ENCODE measurements at regions not wholly inside any gene's neighbourhood (a gene's known extent, or its start where the extent isn't known, plus 50 kb on each side); places are given as distances from the start of the nearest gene placed in this dataset.

DNA sequence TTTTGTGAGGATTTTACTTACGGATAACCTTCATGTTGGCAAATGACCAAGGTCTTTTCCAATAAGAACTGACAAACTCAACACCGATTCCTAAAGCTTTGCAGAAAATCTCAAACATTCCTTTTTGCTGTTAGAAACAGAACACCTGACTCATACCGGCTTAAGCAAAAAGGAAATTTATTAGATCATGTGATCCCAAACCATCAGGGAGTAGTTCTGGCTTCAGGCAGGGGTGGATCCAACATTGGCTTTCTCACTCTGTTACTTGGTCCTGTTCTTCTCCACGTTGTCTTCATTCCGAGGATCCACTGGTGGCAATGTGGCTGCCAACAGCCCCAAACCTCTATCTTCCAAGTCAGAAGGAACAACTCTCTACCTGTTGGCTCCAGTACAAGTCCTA is 95.9 kb upstream of the PMEPA1 start:
- no peaks in the 10 kb centered on the region for H4K20me1 ChIP-seq (replicated peaks; ENCODE audit: control insufficient read depth, extremely low read depth, insufficient read depth, low read length)
- no peak overlapping the region for H3K4me2 ChIP-seq (ENCODE audit: insufficient read depth, low read length)
- no TSS peak for BruUV-seq (replicated peaks)
- DNase-seq (ENCODE audit: low read depth, low spot score) (no peak), FAIRE-seq (no peak)
- no peak overlapping the region for H3K9ac ChIP-seq (replicated peaks; ENCODE audit: extremely low read depth, insufficient read depth, low read length)
- TF ChIP-seq POLR2AphosphoS5 (IDR thresholded peaks at IDR 0.05; ENCODE audit: insufficient read depth, low read depth, low read length) (no peak), FOS (IDR thresholded peaks at IDR 0.05; ENCODE audit: borderline replicate concordance, insufficient read depth, low read length) (no peak), EZH2 (IDR thresholded peaks at IDR 0.05; ENCODE audit: borderline replicate concordance, low read depth, low read length, severe bottlenecking) (no peak), GATA2 (IDR thresholded peaks at IDR 0.05; ENCODE audit: insufficient read depth, insufficient read length, low read depth, low read length) (no peak)
- TF ChIP-seq, protein P1, sequence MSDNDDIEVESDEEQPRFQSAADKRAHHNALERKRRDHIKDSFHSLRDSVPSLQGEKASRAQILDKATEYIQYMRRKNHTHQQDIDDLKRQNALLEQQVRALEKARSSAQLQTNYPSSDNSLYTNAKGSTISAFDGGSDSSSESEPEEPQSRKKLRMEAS (IDR thresholded peaks at IDR 0.05; ENCODE audit: insufficient read depth, insufficient read length) = no peak
- TF ChIP-seq, protein P2, sequence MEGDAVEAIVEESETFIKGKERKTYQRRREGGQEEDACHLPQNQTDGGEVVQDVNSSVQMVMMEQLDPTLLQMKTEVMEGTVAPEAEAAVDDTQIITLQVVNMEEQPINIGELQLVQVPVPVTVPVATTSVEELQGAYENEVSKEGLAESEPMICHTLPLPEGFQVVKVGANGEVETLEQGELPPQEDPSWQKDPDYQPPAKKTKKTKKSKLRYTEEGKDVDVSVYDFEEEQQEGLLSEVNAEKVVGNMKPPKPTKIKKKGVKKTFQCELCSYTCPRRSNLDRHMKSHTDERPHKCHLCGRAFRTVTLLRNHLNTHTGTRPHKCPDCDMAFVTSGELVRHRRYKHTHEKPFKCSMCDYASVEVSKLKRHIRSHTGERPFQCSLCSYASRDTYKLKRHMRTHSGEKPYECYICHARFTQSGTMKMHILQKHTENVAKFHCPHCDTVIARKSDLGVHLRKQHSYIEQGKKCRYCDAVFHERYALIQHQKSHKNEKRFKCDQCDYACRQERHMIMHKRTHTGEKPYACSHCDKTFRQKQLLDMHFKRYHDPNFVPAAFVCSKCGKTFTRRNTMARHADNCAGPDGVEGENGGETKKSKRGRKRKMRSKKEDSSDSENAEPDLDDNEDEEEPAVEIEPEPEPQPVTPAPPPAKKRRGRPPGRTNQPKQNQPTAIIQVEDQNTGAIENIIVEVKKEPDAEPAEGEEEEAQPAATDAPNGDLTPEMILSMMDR (IDR thresholded peaks at IDR 0.05; ENCODE audit: extremely low read depth in 1 of 2, insufficient read depth in 1 of 2, low read depth in 1 of 2, low read length in 2 of 2) = no peak
- no peak overlapping the region for H3K27ac ChIP-seq (ENCODE audit: insufficient read depth, low read depth, low read length)
- H3K79me2 ChIP-seq (ENCODE audit: control insufficient read depth, insufficient read depth, low read length) = no peaks in the 10 kb centered on the region
- H3K4me3 ChIP-seq (replicated peaks in 1 of 3; ENCODE audit: insufficient read depth in 1 of 3, low read depth in 1 of 3, low read length in 3 of 3) = no peak overlapping the region
- ChIA-PET CTCF (no interaction called here), POLR2A (no interaction called here)
- intact Hi-C loops (cut with micrococcal nuclease) = no loop called here
- no peaks in the 10 kb centered on the region for H3K4me1 ChIP-seq (ENCODE audit: control insufficient read depth, extremely low read depth, insufficient read depth, low read length)
- H3K27me3 ChIP-seq (ENCODE audit: control insufficient read depth in 2 of 2, insufficient read depth in 2 of 2, low read length in 2 of 2) = peaks cover 0 to 2% of the 10 kb centered on the region in 2 experiments
- no peaks in the 10 kb centered on the region for H3K9me1 ChIP-seq (replicated peaks; ENCODE audit: control insufficient read depth, extremely low read depth, insufficient read depth, low read length)
- dilution Hi-C loops (cut with MboI; ENCODE audit: extremely low pct_ligation_motif_present, low sequenced_read_pairs) = no loop called here
- no peaks in the 10 kb centered on the region for H3K36me3 ChIP-seq (ENCODE audit: control insufficient read depth in 2 of 2, extremely low read depth in 1 of 2, insufficient read depth in 2 of 2, low read length in 2 of 2)
- no peak overlapping the region for H2AFZ ChIP-seq (ENCODE audit: low read depth, low read length)
- H3K9me3 ChIP-seq (replicated peaks; ENCODE audit: control insufficient read depth, insufficient read depth, low read length) = no peaks in the 10 kb centered on the region
